ENCODE measurements at regions not wholly inside any gene's neighbourhood (a gene's known extent, or its start where the extent isn't known, plus 50 kb on each side); places are given as distances from the start of the nearest gene placed in this dataset.

DNA sequence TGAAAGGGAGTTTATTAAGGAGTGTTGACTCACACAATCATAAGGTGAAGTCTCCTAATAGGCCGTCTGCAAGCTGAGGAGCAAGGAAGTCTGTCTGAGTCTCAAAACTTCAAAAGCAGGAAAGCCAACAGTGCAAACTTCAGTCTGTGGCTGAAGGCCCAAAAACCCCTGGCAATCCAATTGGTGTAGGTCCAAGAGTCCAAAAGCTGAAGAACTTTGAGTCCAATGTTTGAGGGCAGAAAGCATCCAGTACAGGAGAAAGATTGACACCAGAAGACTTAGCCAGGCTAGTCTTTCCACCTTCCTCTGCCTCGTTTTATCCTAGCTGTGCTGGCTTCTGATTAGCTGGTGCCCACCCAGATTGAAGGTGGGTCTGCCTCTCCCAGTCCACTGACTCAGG lies 535.2 kb downstream of the ARAP2 start:
- no peaks in the 10 kb centered on the region for H3K36me3 ChIP-seq (ENCODE audit: control insufficient read depth, insufficient read depth, low read length)
- no peak overlapping the region for H3K4me2 ChIP-seq (ENCODE audit: extremely low read depth, insufficient read depth, low read length)
- H3K9me3 ChIP-seq (ENCODE audit: control insufficient read depth, insufficient read depth, low read depth, low read length): no peaks in the 10 kb centered on the region
- no peaks in the 10 kb centered on the region for H3K4me1 ChIP-seq (ENCODE audit: control insufficient read depth, extremely low read depth, insufficient read depth, low read length)
- H3K9ac ChIP-seq (ENCODE audit: insufficient read depth, low read length): no peak overlapping the region
- H4K20me1 ChIP-seq (ENCODE audit: control insufficient read depth, extremely low read depth, insufficient read depth, low read length): no peaks in the 10 kb centered on the region
- TF ChIP-seq EZH2 (IDR thresholded peaks at IDR 0.05; ENCODE audit: low read length, missing control alignments): no peak
- TF ChIP-seq, protein P1, sequence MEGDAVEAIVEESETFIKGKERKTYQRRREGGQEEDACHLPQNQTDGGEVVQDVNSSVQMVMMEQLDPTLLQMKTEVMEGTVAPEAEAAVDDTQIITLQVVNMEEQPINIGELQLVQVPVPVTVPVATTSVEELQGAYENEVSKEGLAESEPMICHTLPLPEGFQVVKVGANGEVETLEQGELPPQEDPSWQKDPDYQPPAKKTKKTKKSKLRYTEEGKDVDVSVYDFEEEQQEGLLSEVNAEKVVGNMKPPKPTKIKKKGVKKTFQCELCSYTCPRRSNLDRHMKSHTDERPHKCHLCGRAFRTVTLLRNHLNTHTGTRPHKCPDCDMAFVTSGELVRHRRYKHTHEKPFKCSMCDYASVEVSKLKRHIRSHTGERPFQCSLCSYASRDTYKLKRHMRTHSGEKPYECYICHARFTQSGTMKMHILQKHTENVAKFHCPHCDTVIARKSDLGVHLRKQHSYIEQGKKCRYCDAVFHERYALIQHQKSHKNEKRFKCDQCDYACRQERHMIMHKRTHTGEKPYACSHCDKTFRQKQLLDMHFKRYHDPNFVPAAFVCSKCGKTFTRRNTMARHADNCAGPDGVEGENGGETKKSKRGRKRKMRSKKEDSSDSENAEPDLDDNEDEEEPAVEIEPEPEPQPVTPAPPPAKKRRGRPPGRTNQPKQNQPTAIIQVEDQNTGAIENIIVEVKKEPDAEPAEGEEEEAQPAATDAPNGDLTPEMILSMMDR (conservative IDR thresholded peaks at IDR 0.05 in 1 of 2, IDR thresholded peaks at IDR 0.05 in 1 of 2; ENCODE audit: low read depth in 1 of 2, low read length in 2 of 2): no peak
- no peak overlapping the region for H3K4me3 ChIP-seq (replicated peaks in 1 of 4; ENCODE audit: control extremely low read depth in 1 of 4, insufficient read depth in 1 of 4, low read depth in 3 of 4, low read length in 4 of 4)
- DNase-seq (ENCODE audit: low read depth in 2 of 2): no peak
- H3K79me2 ChIP-seq (ENCODE audit: control insufficient read depth, insufficient read depth, low read length): no peaks in the 10 kb centered on the region
- H3K27me3 ChIP-seq (ENCODE audit: control insufficient read depth, insufficient read depth, low read length): no peaks in the 10 kb centered on the region
- no peak overlapping the region for H2AFZ ChIP-seq (ENCODE audit: low read length)
- H3K27ac ChIP-seq (ENCODE audit: insufficient read depth, low read length): no peak overlapping the region

DNA sequence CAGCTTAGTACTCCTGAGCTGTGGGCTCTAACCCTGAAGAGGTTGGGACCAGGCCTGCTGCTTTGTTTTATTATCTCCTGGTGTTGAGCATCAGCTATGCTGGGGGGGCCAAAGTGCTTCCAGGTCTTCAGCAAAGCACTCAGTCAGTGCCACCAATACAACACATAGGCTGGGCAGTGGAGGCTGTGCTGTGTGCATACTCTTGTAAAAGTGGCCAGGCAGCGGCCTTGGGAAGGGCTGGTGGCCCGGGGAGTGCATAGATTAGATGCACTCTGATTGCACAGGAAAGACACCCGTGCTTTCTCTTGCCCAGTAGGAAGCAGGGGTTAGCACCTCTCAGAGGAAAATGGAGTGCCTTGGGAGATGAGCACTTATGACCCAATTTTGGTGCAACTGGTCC lies 534.0 kb downstream of the ARAP2 start:
- Histone ChIP-seq H3K79me2 (ENCODE audit: control insufficient read depth, insufficient read depth, low read length) (no peaks in the 10 kb centered on the region), H3K4me2 (ENCODE audit: extremely low read depth, insufficient read depth, low read length) (no peak overlapping the region), H4K20me1 (ENCODE audit: control insufficient read depth, extremely low read depth, insufficient read depth, low read length) (no peaks in the 10 kb centered on the region), H3K9ac (ENCODE audit: insufficient read depth, low read length) (no peak overlapping the region), H3K4me1 (ENCODE audit: control insufficient read depth, extremely low read depth, insufficient read depth, low read length) (no peaks in the 10 kb centered on the region), H3K4me3 (replicated peaks in 1 of 4; ENCODE audit: control extremely low read depth in 1 of 4, insufficient read depth in 1 of 4, low read depth in 3 of 4, low read length in 4 of 4) (no peak overlapping the region), H3K9me3 (ENCODE audit: control insufficient read depth, insufficient read depth, low read depth, low read length) (no peaks in the 10 kb centered on the region), H3K27ac (ENCODE audit: insufficient read depth, low read length) (no peak overlapping the region), H3K27me3 (ENCODE audit: control insufficient read depth, insufficient read depth, low read length) (no peaks in the 10 kb centered on the region), H2AFZ (ENCODE audit: low read length) (no peak overlapping the region), H3K36me3 (ENCODE audit: control insufficient read depth, insufficient read depth, low read length) (no peaks in the 10 kb centered on the region)
- TF ChIP-seq EZH2 (IDR thresholded peaks at IDR 0.05; ENCODE audit: low read length, missing control alignments): no peak
- TF ChIP-seq, protein P1 (conservative IDR thresholded peaks at IDR 0.05 in 1 of 2, IDR thresholded peaks at IDR 0.05 in 1 of 2; ENCODE audit: low read depth in 1 of 2, low read length in 2 of 2): no peak
- no peak for DNase-seq (ENCODE audit: low read depth in 2 of 2)

DNA sequence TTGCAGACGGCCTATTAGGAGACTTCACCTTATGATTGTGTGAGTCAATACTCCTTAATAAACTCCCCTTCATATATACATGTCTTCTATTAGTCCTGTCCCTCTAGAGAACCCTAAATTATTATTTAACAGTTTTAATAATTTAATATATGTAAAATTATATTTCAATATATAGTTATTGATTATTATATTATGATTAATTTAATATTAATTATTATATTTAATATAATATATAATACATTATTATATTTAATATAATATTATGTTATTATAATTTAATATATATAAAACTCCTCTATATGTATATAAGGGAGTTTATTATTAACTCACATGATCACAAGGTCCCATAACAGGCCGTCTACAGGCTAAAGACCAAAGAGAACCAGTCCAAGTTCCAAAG lies 533.2 kb downstream of the ARAP2 start:
- no peak for DNase-seq (ENCODE audit: low read depth in 2 of 2)
- Histone ChIP-seq H3K27me3 (ENCODE audit: control insufficient read depth, insufficient read depth, low read length) (no peaks in the 10 kb centered on the region), H3K4me3 (replicated peaks in 1 of 4; ENCODE audit: control extremely low read depth in 1 of 4, insufficient read depth in 1 of 4, low read depth in 3 of 4, low read length in 4 of 4) (no peak overlapping the region), H4K20me1 (ENCODE audit: control insufficient read depth, extremely low read depth, insufficient read depth, low read length) (no peaks in the 10 kb centered on the region), H3K4me1 (ENCODE audit: control insufficient read depth, extremely low read depth, insufficient read depth, low read length) (no peaks in the 10 kb centered on the region), H3K36me3 (ENCODE audit: control insufficient read depth, insufficient read depth, low read length) (no peaks in the 10 kb centered on the region), H2AFZ (ENCODE audit: low read length) (no peak overlapping the region), H3K79me2 (ENCODE audit: control insufficient read depth, insufficient read depth, low read length) (no peaks in the 10 kb centered on the region), H3K4me2 (ENCODE audit: extremely low read depth, insufficient read depth, low read length) (no peak overlapping the region), H3K9ac (ENCODE audit: insufficient read depth, low read length) (no peak overlapping the region), H3K27ac (ENCODE audit: insufficient read depth, low read length) (no peak overlapping the region), H3K9me3 (ENCODE audit: control insufficient read depth, insufficient read depth, low read depth, low read length) (no peaks in the 10 kb centered on the region)
- no peak for TF ChIP-seq EZH2 (IDR thresholded peaks at IDR 0.05; ENCODE audit: low read length, missing control alignments)
- TF ChIP-seq, protein P1 (conservative IDR thresholded peaks at IDR 0.05 in 1 of 2, IDR thresholded peaks at IDR 0.05 in 1 of 2; ENCODE audit: low read depth in 1 of 2, low read length in 2 of 2): no peak

Data from fibroblast of lung (primary cell).